Fibroblast of skin of right quadriceps (primary cell): ENCODE measurements at regions not wholly inside any gene's neighbourhood (a gene's known extent, or its start where the extent isn't known, plus 50 kb on each side); places are given as distances from the start of the nearest gene placed in this dataset.
"Not testable (repeated sequence)": the region's sequence is repeated elsewhere in the genome, so short reads cannot be mapped to it uniquely, and the experiment has no call there.

Experiments used
- DNase-seq: peaks from one replicate; pipeline ENCODE4 v3.0.0-alpha.2; 2013

GRCh38 chr6:102981490-102982015 is 1588.0 kb downstream of the GRIK2 start:
- DNase-seq = no peak

GRCh38 chr6:102980951-102981350 is 1587.4 kb downstream of the GRIK2 start:
- DNase-seq = no peak

GRCh38 chr6:102961902-102962301 is 1568.4 kb downstream of the GRIK2 start:
- DNase-seq = no peak

- DNase-seq = no peak
These were observed 1557.5 kb downstream of the GRIK2 start for GRCh38 chr6:102950967-102951366.

- peak; percentile 20 for DNase-seq
These were observed 1551.0 kb downstream of the GRIK2 start for GRCh38 chr6:102944475-102944874.

GRCh38 chr6:102942206-102942605 is 1548.7 kb downstream of the GRIK2 start:
- DNase-seq = no peak

- DNase-seq = no peak
These were observed 1543.5 kb downstream of the GRIK2 start for GRCh38 chr6:102936959-102937358.

GRCh38 chr6:102928109-102928508 is 1534.6 kb downstream of the GRIK2 start:
- DNase-seq = no peak

- no peak for DNase-seq
These were observed 1524.7 kb downstream of the GRIK2 start for GRCh38 chr6:102918161-102918560.

- no peak for DNase-seq
These were observed 1518.1 kb downstream of the GRIK2 start for GRCh38 chr6:102911571-102911970.

GRCh38 chr6:102910701-102911139 is 1517.2 kb downstream of the GRIK2 start:
- not testable (repeated sequence) for DNase-seq

- DNase-seq = no peak
These were observed 1513.7 kb downstream of the GRIK2 start for GRCh38 chr6:102907181-102907580.

GRCh38 chr6:102902471-102902870 is 1509.0 kb downstream of the GRIK2 start:
- DNase-seq = no peak

GRCh38 chr6:102895683-102896082 is 1502.2 kb downstream of the GRIK2 start:
- DNase-seq = no peak

GRCh38 chr6:102885165-102885564 is 1491.7 kb downstream of the GRIK2 start:
- no peak for DNase-seq

GRCh38 chr6:102853249-102853955 is 1459.9 kb downstream of the GRIK2 start:
- no peak for DNase-seq

- DNase-seq = no peak
These were observed 1455.3 kb downstream of the GRIK2 start for GRCh38 chr6:102848796-102849195.

- DNase-seq = no peak
These were observed 1454.7 kb downstream of the GRIK2 start for GRCh38 chr6:102848210-102848609.

GRCh38 chr6:102841060-102841459 is 1447.6 kb downstream of the GRIK2 start:
- DNase-seq = peak; percentile 0

GRCh38 chr6:102832021-102832420 is 1438.5 kb downstream of the GRIK2 start:
- DNase-seq = no peak

GRCh38 chr6:102820098-102820497 is 1426.6 kb downstream of the GRIK2 start:
- DNase-seq = no peak

GRCh38 chr6:102815207-102815606 is 1421.7 kb downstream of the GRIK2 start:
- no peak for DNase-seq

GRCh38 chr6:102813489-102814275 is 1420.2 kb downstream of the GRIK2 start:
- no peak for DNase-seq

GRCh38 chr6:102812242-102812641 is 1418.7 kb downstream of the GRIK2 start:
- DNase-seq = peak; percentile 9
